ENCODE measurements at regions not wholly inside any gene's neighbourhood (a gene's known extent, or its start where the extent isn't known, plus 50 kb on each side); places are given as distances from the start of the nearest gene placed in this dataset.
A peak's percentile ranks its signal among the peaks of the same experiment; 100 is the strongest.

GRCh38 chr6:4300917-4301316, 165.5 kb upstream of the ECI2 start:
- H3K27ac ChIP-seq, result no peak overlapping the region
- H3K4me3 ChIP-seq, result no peak overlapping the region

- H3K4me3 ChIP-seq, result no peak overlapping the region
- H3K27ac ChIP-seq, result peak overlapping the region in 3 of 21 experiments; percentile 14 to 31 (median 31)
Observed at GRCh38 chr6:4299476-4299875, 164.1 kb upstream of the ECI2 start.

- H3K27ac ChIP-seq, result no peak overlapping the region
- no peak overlapping the region for H3K4me3 ChIP-seq
Observed at GRCh38 chr6:4297348-4297747, 162.0 kb upstream of the ECI2 start.

- no peak overlapping the region for H3K4me3 ChIP-seq
- peak overlapping the region in 4 of 21 experiments; percentile 19 to 44 (median 31) for H3K27ac ChIP-seq
Observed at GRCh38 chr6:4296552-4296951, 161.2 kb upstream of the ECI2 start.

GRCh38 chr6:4295783-4296155, 160.4 kb upstream of the ECI2 start:
- H3K27ac ChIP-seq, result peak overlapping the region in 2 of 21 experiments; percentile 19 to 31
- H3K4me3 ChIP-seq, result no peak overlapping the region

- Histone ChIP-seq H3K4me3 (no peak overlapping the region), H3K27ac (peak overlapping the region in 1 of 21 experiments; percentile 17)
Observed at GRCh38 chr6:4295058-4295782, 159.8 kb upstream of the ECI2 start.

GRCh38 chr6:4294636-4295035, 159.3 kb upstream of the ECI2 start:
- no peak overlapping the region for H3K27ac ChIP-seq

GRCh38 chr6:4291453-4292403, 156.4 kb upstream of the ECI2 start:
- H3K27ac ChIP-seq, result peak overlapping the region in 2 of 21 experiments; percentile 29 to 45
- no peak overlapping the region for H3K4me3 ChIP-seq

More at GRCh38 chr6:4294636-4295035, 159.3 kb upstream of the ECI2 start:
- H3K4me3 ChIP-seq, result no peak overlapping the region

- Histone ChIP-seq H3K4me3 (no peak overlapping the region), H3K27ac (no peak overlapping the region)
Observed at GRCh38 chr6:4289770-4290320, 154.5 kb upstream of the ECI2 start.

GRCh38 chr6:4287811-4288244, 152.5 kb upstream of the ECI2 start:
- H3K27ac ChIP-seq, result no peak overlapping the region
- H3K4me3 ChIP-seq, result no peak overlapping the region

- Histone ChIP-seq H3K4me3 (no peak overlapping the region), H3K27ac (no peak overlapping the region)
Observed at GRCh38 chr6:4287372-4287771, 152.0 kb upstream of the ECI2 start.

GRCh38 chr6:4282926-4283325, 147.6 kb upstream of the ECI2 start:
- H3K4me3 ChIP-seq, result no peak overlapping the region
- peak overlapping the region in 10 of 21 experiments; percentile 3 to 83 (median 60) for H3K27ac ChIP-seq

- H3K4me3 ChIP-seq, result peak overlapping the region in 4 of 7 experiments; percentile 6 to 17 (median 8)
- peak overlapping the region in 19 of 21 experiments; percentile 35 to 83 (median 62) for H3K27ac ChIP-seq
Observed at GRCh38 chr6:4281341-4282293, 146.2 kb upstream of the ECI2 start.

- Histone ChIP-seq H3K27ac (peak overlapping the region in 16 of 21 experiments; percentile 33 to 83 (median 62)), H3K4me3 (no peak overlapping the region)
Observed at GRCh38 chr6:4280707-4281106, 145.3 kb upstream of the ECI2 start.

- Histone ChIP-seq H3K27ac (peak overlapping the region in 2 of 21 experiments; percentile 35 to 72), H3K4me3 (no peak overlapping the region)
Observed at GRCh38 chr6:4280031-4280430, 144.7 kb upstream of the ECI2 start.

- H3K27ac ChIP-seq, result no peak overlapping the region
- no peak overlapping the region for H3K4me3 ChIP-seq
Observed at GRCh38 chr6:4274382-4275082, 139.2 kb upstream of the ECI2 start.

GRCh38 chr6:4272996-4273395, 137.6 kb upstream of the ECI2 start:
- H3K4me3 ChIP-seq, result no peak overlapping the region

GRCh38 chr6:4271761-4272470, 136.5 kb upstream of the ECI2 start:
- no peak overlapping the region for H3K4me3 ChIP-seq
- H3K27ac ChIP-seq, result peak overlapping the region in 2 of 21 experiments; percentile 24 to 50

More at GRCh38 chr6:4272996-4273395, 137.6 kb upstream of the ECI2 start:
- peak overlapping the region in 1 of 21 experiments; percentile 57 for H3K27ac ChIP-seq

Data from skin epidermis (tissue), 12 donors.